ENCODE measurements at regions not wholly inside any gene's neighbourhood (a gene's known extent, or its start where the extent isn't known, plus 50 kb on each side); places are given as distances from the start of the nearest gene placed in this dataset.
"Not testable (repeated sequence)": the region's sequence is repeated elsewhere in the genome, so short reads cannot be mapped to it uniquely, and the experiment has no call there.

DNA sequence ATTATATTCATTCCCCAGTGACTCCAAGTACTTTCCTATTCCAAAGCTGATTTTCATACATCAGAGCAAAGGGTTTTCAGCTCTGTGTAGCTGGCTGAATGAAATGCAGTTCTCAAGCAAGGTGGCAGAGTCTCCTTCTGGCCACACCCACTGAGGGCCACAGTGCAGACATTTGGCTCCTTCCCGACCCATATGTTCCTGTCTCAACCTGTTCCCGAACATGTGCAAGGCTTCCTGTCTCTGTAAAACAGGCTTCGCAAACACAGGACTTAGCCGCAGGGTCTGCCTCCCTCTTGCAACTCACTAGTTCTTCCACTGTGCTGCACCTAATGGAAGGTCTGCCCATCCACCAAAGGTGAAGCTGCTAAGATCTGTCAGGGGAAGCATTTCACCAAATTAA is 249.2 kb downstream of the MID1IP1 start:
- DNase-seq, result no peak

GRCh38 chrX:39052751-39053150 is 251.5 kb downstream of the MID1IP1 start:
- DNase-seq, result no peak

DNA sequence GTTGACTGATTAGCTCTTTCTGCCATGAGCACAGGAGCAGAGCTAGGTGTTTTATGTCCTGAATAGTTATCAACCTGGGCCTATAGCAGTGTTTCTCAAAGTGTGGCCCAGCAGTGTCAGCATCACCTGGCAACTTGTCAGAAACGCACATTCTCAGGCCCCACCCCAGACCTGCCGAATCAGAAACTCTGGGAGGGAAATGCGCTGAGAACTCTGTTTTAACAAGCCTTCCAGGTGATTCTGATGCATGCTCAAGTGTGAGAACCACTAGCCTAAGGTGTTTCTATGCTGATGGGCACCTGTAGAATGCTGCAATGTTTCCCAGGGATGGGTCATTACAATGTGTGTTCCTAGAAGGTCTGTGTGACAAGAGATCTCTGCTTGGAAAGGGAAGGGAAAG is 257.5 kb downstream of the MID1IP1 start:
- DNase-seq, result no peak

GRCh38 chrX:39059866-39060265 is 258.6 kb downstream of the MID1IP1 start:
- DNase-seq, result no peak

- no peak for DNase-seq
These were observed 261.8 kb downstream of the MID1IP1 start for GRCh38 chrX:39063037-39063436.

DNA sequence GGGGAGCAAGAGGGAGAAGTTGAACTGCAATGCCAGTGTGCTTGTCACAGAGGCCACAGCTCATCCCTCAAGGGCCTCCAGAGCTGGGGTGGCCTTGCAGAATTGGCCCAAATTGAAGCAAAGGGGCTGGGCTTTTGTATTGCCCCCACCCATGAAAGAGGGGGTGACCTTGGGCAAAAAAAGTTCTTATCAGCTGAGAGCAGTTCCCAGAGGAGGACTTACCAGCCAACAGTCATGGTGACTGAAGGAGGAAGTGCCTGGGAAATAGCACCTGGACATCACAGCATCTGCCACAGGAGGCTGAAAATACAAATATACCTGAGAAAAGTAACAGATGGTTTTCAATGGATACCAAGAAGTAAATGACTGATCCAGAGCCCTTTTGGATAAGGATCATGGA is 262.4 kb downstream of the MID1IP1 start:
- no peak for DNase-seq

GRCh38 chrX:39065051-39065871 is 264.0 kb downstream of the MID1IP1 start:
- DNase-seq, result no peak

GRCh38 chrX:39067866-39068265 is 266.6 kb downstream of the MID1IP1 start:
- DNase-seq, result no peak

DNA sequence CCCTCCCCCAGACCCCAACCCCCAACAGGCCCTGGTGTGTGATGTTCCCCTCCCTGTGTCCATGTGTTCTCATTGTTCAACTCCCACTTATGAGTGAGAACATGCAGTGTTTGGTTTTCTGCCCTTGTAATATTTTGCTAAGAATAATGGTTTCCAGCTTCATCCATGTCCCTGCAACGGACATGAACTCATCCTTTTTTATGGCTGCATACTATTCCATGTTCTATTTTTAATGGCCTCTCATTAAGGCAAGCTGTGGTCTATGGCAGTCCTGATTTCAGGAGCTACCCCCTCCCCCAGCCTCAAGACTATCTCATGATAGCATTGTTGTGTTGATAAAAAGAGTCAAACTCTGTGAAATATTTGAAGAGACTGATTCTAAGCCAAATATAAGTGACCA is 267.4 kb downstream of the MID1IP1 start:
- not testable (repeated sequence) for DNase-seq

DNA sequence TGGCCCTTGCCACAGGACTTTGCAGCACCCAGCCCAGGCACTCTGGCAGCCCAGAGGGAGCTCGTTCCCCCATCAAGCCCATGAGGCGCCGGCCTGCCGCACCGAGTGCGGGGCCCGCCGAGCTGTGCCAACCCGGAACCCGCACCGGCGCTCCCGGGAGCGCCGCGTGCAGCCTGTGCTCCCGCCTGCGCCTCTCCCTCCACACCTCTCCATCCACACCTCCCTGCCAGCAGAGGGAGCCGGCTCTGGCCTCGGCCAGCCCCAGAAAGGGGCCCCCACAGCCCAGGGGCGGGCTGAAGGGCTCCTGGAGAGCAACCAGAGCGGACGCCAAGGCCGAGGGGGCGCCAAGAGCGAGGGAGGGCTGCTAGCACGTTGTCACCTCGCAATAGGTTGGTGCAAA is 268.8 kb downstream of the MID1IP1 start:
- DNase-seq, result no peak

DNA sequence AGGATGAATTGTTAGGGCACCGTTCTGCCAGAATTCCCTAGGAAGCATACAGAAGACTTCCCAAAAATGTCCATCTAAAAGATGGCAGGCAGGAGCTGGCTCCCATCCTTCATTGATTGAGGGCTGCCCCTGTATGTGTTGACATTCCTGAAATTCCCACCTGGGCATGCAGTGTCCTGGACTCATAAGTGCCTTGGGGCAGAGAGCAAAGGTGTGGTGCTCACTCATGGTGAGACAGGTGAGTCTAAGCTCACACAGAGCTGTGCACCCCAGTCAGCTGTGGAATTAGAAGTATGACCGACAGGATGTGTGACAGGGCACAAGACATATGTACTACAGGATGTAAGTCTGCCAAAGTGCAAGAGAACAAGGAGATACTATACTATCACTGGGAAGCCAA is 271.9 kb downstream of the MID1IP1 start:
- no peak for DNase-seq

DNA sequence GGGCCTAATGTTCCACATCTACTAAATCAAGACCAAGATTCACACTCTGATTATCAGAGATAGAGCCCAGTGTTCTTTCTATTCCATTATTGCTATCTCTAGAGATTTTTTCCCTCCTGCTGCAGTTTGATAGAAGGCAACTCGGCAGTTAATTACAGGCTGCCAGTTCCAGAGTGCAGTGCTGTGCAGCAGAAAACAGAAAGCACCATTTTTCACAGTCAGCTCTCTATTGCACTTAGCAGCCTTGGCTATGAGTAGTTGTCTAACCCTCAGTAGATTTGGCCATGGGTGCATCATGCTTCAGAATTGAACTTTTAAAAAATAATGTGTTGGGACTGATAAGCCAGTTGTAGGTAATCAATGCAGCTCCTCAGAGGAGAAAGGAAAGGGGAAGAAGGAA is 295.3 kb downstream of the MID1IP1 start:
- no peak for DNase-seq

- DNase-seq, result no peak
These were observed 303.5 kb downstream of the MID1IP1 start for GRCh38 chrX:39104745-39105144.

DNA sequence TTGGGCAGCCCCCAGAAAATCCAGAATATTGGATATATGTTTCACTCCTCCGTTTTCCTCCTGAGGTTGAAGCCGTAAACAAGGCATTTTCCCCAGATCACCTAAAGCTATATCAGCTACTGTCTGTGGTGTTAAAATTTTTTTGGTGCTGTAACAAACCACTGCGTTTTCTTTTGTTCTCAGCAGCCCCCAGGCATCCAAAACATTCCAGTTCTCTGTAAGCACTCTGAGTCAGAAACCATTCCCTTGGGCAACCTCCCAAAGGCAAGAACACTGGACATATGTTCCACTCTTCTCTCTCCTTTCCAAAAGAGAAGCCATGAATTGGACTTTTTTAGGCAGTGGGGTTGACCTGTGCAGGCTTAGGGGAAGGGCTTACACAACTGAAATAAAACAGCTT is 310.9 kb downstream of the MID1IP1 start:
- no peak for DNase-seq

GRCh38 chrX:39115166-39115565 is 313.9 kb downstream of the MID1IP1 start:
- DNase-seq, result no peak

GRCh38 chrX:39117101-39117500 is 315.8 kb downstream of the MID1IP1 start:
- DNase-seq, result no peak

DNA sequence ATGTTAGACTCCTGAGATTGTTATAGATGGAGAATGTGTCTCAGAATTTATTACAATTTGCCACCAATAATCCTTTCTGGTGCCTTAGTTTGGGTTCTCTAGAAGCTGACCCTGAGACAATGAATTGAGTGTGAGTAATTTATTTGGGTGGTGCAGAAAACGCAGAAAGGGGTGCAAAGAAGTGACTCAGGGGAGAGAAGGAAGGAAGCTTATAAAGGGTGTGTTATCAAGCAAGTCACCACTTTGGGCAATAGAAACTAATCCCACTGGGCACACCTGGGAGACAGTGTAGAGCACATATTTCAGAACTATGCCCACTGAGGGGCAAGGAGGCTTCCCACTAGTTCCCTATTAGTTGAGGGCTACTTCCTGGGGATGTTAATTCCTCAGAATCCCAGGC is 320.6 kb downstream of the MID1IP1 start:
- DNase-seq, result no peak

GRCh38 chrX:39125834-39126233 is 324.6 kb downstream of the MID1IP1 start:
- no peak for DNase-seq

DNA sequence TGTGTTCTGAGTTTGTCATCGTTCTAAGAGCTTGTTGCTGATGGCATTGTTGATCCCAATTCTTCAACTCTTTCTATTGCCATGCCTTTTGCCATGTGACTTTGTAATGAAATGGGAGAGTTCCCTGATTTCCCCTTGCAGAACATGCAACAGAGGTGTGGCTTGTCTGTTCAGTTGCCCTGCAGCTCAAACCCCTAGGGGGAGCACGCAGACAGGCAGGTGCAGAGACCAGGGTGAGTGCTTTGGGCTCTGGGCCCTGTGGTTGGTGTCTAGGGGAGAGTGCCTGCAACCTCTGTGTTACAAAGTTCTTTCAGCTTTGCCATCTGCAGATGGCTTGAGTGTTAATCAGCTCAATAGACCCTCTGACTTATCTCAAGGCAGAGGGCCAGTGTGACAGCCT is 332.7 kb downstream of the MID1IP1 start:
- peak; percentile 27 for DNase-seq

GRCh38 chrX:39137363-39137954 is 336.2 kb downstream of the MID1IP1 start:
- DNase-seq, result no peak

DNA sequence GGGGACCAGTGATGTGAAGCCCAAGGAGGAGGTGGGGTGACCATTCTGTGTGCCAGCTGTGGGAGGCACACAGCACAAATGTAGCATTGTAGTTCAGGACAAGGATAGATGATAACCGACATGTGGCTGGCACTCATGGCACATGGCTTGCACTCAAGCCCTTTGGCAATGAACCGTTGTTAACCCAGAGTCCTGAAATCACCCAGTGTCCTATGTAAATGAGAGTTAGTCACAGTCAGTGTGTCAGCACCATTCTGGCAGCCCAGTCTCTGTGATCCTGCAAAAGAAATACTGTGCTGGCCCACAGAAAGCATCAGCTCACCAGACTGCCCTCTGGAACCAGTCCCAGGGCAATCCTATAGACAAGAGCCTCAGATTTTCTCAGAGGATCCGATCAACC is 339.3 kb downstream of the MID1IP1 start:
- no peak for DNase-seq

GRCh38 chrX:39144323-39144722 is 343.1 kb downstream of the MID1IP1 start:
- no peak for DNase-seq

DNA sequence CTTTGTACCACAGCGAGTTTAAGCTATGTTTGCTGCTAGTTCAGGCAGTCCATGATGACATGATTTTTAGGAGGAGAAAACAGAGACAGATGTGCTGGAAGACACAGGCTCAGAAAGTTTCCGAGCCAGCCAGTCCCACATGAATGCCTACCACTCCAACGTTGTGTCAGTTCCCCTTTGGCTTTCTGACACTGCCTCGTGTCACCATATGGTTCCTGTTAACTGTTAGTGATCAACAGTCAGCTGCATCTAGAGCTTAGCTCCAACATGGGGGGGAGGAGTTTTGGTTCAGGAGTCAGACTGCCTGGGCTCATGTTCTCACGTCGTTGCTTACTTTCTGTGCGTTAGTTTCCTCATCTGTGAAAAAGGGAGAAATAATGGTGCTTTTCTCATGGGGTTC is 343.7 kb downstream of the MID1IP1 start:
- no peak for DNase-seq

GRCh38 chrX:39145859-39146258 is 344.6 kb downstream of the MID1IP1 start:
- DNase-seq, result no peak

DNA sequence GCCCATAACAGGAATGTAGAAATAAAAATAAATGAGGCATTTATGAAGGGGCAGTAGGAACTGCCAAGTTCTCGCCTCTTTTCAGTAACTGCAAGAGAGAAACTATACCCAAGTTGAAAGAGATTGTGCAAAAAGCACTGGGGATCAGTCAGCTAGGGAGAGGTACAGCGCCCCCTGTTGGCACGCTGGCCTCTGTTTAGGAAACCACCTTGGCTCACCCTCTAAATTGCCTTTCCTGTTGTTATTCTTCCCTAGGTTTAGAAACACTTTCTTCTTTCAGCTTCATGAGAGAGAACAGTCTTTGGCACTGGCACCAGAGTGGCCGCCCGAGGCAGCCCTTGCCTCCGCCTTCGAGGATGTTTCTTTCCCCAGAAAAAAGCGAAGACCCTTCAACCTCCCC is 348.5 kb downstream of the MID1IP1 start:
- DNase-seq, result peak; percentile 80
